Transverse colon (tissue), 4 donors: ENCODE measurements at regions not wholly inside any gene's neighbourhood (a gene's known extent, or its start where the extent isn't known, plus 50 kb on each side); places are given as distances from the start of the nearest gene placed in this dataset.
"Not testable (repeated sequence)": the region's sequence is repeated elsewhere in the genome, so short reads cannot be mapped to it uniquely, and the experiment has no call there.

Experiments used
- DNase-seq: peaks from one replicate; pipeline ENCODE4 v3.0.0-alpha.2; 2019
- H3K27ac ChIP-seq, 4 donors: fragments of 200-600 bp; sonication (generic); 2 replicates each; pipeline ENCODE4 v1.5.1; 2016 to 2018; ENCODE audit warnings: inconsistent platforms in 4 of 4
- H3K27me3 ChIP-seq: fragments of 200-600 bp; sonication (generic); 2 replicates; pipeline ENCODE4 v1.5.1; 2017; ENCODE audit warnings: inconsistent platforms
- H3K36me3 ChIP-seq, 4 donors: fragments of 200-600 bp; sonication (generic); 2 replicates each; pipeline ENCODE4 v1.5.1; 2017 to 2019; ENCODE audit warnings: inconsistent platforms in 4 of 4
- H3K4me1 ChIP-seq, 4 donors: fragments of 200-600 bp; sonication (generic); 2 replicates each; pipeline ENCODE4 v1.5.1; 2017 to 2020; ENCODE audit warnings: inconsistent platforms in 4 of 4
- H3K4me3 ChIP-seq, 4 donors: fragments of 200-600 bp; sonication (generic); 1 replicate in 1 of 4; 2 replicates in 3 of 4; pipeline versions ENCODE4 v1.5.1 to v1.6.1; 2017 to 2019; ENCODE audit warnings: inconsistent platforms in 4 of 4
- H3K9me3 ChIP-seq, 2 donors: fragments of 200-600 bp; sonication (generic); 2 replicates each; pipeline ENCODE4 v1.5.1; 2017 to 2019; ENCODE audit warnings: inconsistent platforms in 2 of 2
- CTCF ChIP-seq, 5 experiments: fragments of 200-600 bp in 3 of 5; fragments of 450-650 bp in 2 of 5; sonication (generic) in 3 of 5; IDR thresholded peaks; 1 replicate in 2 of 5; 2 replicates in 3 of 5; pipeline ENCODE4 v1.5.1; 2016 to 2017; ENCODE audit warnings: antibody characterized with exemption in 5 of 5, inconsistent platforms in 3 of 5, mild to moderate bottlenecking in 2 of 5, moderate library complexity in 1 of 5
- EP300 ChIP-seq: sonication (generic); formaldehyde crosslinking; IDR thresholded peaks from one replicate; pipeline ENCODE4 v1.6.1; 2017; ENCODE audit warnings: antibody characterized with exemption, low read depth
- POLR2A ChIP-seq: fragments of 450-650 bp; IDR thresholded peaks from one replicate; pipeline ENCODE4 v1.6.1; 2016; ENCODE audit warnings: antibody characterized with exemption, mild to moderate bottlenecking, moderate library complexity
- POLR2AphosphoS5 ChIP-seq, 3 donors: sonication (generic); formaldehyde crosslinking; IDR thresholded peaks; one replicate each; pipeline ENCODE4 v1.6.1; 2016; ENCODE audit warnings: antibody characterized with exemption in 3 of 3
- WGBS, 2 donors: methylation state at CpG; one replicate each; pipeline ENCODE4 v1.1.5; 2018; ENCODE audit warnings: low coverage in 1 of 2; 5-methylcytosine and 5-hydroxymethylcytosine counted together
- in situ Hi-C, 4 donors: fragments of 200-750 bp; cut with MboI; loops; one replicate each; pipeline versions ENCODE4 v1.15.0 to v1.15.1; 2017; ENCODE audit warnings: low sequenced_read_pairs in 3 of 4, low pct_ligation_motif_present in 1 of 4, low pct_unique_long_range_greater_than_20kb in 1 of 4
- intact Hi-C: fragments of 100-400 bp; cut with DNase I; formaldehyde crosslinking; loops from one replicate; pipeline ENCODE4 v1.15.1; 2023; ENCODE audit warnings: low total_unique reads

- 60 to 66% methylated on average over 1 to 2 of the region's 2 CpGs for WGBS, 2 donors
- H3K27ac ChIP-seq, result no peak overlapping the region
- intact Hi-C loops, result no loop called here
- H3K4me3 ChIP-seq, result no peak overlapping the region
- DNase-seq, result no peak
- H3K27me3 ChIP-seq, result no peaks in the 10 kb centered on the region
- no peaks in the 10 kb centered on the region for H3K4me1 ChIP-seq
- H3K9me3 ChIP-seq, result no peaks in the 10 kb centered on the region
- in situ Hi-C loops, result no loop called here
- H3K36me3 ChIP-seq, result no peaks in the 10 kb centered on the region
- no peak for TF ChIP-seq POLR2A
Measured at GRCh38 chr3:81995329-81995728, 233.9 kb upstream of the GBE1 start.

- intact Hi-C loops, result no loop called here
- Histone ChIP-seq H3K9me3 (no peaks in the 10 kb centered on the region), H3K36me3 (no peaks in the 10 kb centered on the region), H3K4me1 (no peaks in the 10 kb centered on the region), H3K4me3 (no peak overlapping the region), H3K27me3 (no peaks in the 10 kb centered on the region), H3K27ac (no peak overlapping the region)
- TF ChIP-seq CTCF (IDR thresholded peaks at IDR 0.05) (no peak), POLR2AphosphoS5 (IDR thresholded peaks at IDR 0.05) (no peak), POLR2A (no peak), EP300 (no peak)
- no peak for DNase-seq
- 81 to 94% methylated on average over 2 of the region's 2 CpGs for WGBS, 2 donors
- in situ Hi-C loops, result no loop called here
Measured at GRCh38 chr3:81989758-81990157, 228.3 kb upstream of the GBE1 start.

GRCh38 chr3:81989274-81989673, 227.8 kb upstream of the GBE1 start:
- no peaks in the 10 kb centered on the region for H3K36me3 ChIP-seq
- H3K9me3 ChIP-seq, result no peaks in the 10 kb centered on the region
- 82 to 88% methylated on average over 1 to 3 of the region's 3 CpGs for WGBS, 2 donors
- DNase-seq, result no peak
- no peaks in the 10 kb centered on the region for H3K27me3 ChIP-seq
- H3K4me3 ChIP-seq, result no peak overlapping the region
- no peaks in the 10 kb centered on the region for H3K4me1 ChIP-seq
- intact Hi-C loops, result no loop called here
- no peak for TF ChIP-seq POLR2A
- TF ChIP-seq CTCF (IDR thresholded peaks at IDR 0.05), result no peak
- TF ChIP-seq POLR2AphosphoS5 (IDR thresholded peaks at IDR 0.05), result no peak
- no peak for TF ChIP-seq EP300
- in situ Hi-C loops, result no loop called here
- no peak overlapping the region for H3K27ac ChIP-seq

- H3K27ac ChIP-seq, H3K4me1 ChIP-seq, intact Hi-C loops, H3K27me3 ChIP-seq, DNase-seq, H3K36me3 ChIP-seq, in situ Hi-C loops, H3K9me3 ChIP-seq, H3K4me3 ChIP-seq: not testable (repeated sequence)
- WGBS, 2 donors, result 81 to 86% methylated on average over 6 to 11 of the region's 11 CpGs
Measured at GRCh38 chr3:81987412-81987811, 226.0 kb upstream of the GBE1 start.

GRCh38 chr3:81985996-81986723, 224.7 kb upstream of the GBE1 start:
- H3K9me3 ChIP-seq, result no peaks in the 10 kb centered on the region
- no peaks in the 10 kb centered on the region for H3K36me3 ChIP-seq
- 88 to 100% methylated on average over 3 to 12 of the region's 12 CpGs for WGBS, 2 donors
- TF ChIP-seq POLR2AphosphoS5 (IDR thresholded peaks at IDR 0.05) (no peak), EP300 (no peak)
- in situ Hi-C loops (no loop called here), intact Hi-C loops (no loop called here)
- no peak overlapping the region for H3K27ac ChIP-seq
- DNase-seq, result no peak
- no peaks in the 10 kb centered on the region for H3K27me3 ChIP-seq
- H3K4me1 ChIP-seq, result no peaks in the 10 kb centered on the region
- no peak overlapping the region for H3K4me3 ChIP-seq

- TF ChIP-seq EP300, result no peak
- Histone ChIP-seq H3K9me3 (no peaks in the 10 kb centered on the region), H3K27me3 (no peaks in the 10 kb centered on the region), H3K36me3 (no peaks in the 10 kb centered on the region), H3K4me1 (no peaks in the 10 kb centered on the region), H3K4me3 (no peak overlapping the region), H3K27ac (no peak overlapping the region)
- DNase-seq, result no peak
- intact Hi-C loops, result no loop called here
- in situ Hi-C loops, result no loop called here
- WGBS, 2 donors, result 73 to 75% methylated on average over 1 of the region's 1 CpG
Measured at GRCh38 chr3:81983382-81983781, 221.9 kb upstream of the GBE1 start.
